GM19438 (cell line): ENCODE measurements at regions not wholly inside any gene's neighbourhood (a gene's known extent, or its start where the extent isn't known, plus 50 kb on each side); places are given as distances from the start of the nearest gene placed in this dataset.

Experiments
- ATAC-seq: cut with Tn5 transposase; IDR thresholded peaks from one replicate; pipeline ENCODE4 v1.9.1; 2021; ENCODE audit warnings: low read depth; ENCODE audit not compliant: unreplicated experiment

GRCh38 chr20:12262747-12263146 lies 345.1 kb downstream of the BTBD3 start:
- no peak for ATAC-seq

DNA sequence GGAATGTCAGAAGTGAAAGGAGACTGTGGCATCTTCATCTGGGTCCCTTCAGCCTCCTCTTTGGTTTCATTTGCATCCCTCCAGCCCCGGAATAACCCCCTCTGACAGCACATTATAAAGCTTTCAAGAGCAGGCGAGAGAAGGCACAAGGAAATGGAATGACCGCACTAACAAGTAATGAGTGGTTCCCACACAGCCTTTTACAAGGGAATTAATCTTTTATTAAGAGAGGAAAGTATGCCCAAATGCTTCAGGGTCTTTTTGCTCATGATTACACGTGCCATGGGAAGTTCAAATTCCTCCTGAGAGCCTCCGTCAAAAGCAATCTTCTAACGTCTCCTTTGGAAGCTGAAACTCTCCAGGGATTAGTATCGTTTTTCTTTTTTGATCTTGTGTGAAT lies 347.0 kb downstream of the BTBD3 start:
- ATAC-seq = no peak

DNA sequence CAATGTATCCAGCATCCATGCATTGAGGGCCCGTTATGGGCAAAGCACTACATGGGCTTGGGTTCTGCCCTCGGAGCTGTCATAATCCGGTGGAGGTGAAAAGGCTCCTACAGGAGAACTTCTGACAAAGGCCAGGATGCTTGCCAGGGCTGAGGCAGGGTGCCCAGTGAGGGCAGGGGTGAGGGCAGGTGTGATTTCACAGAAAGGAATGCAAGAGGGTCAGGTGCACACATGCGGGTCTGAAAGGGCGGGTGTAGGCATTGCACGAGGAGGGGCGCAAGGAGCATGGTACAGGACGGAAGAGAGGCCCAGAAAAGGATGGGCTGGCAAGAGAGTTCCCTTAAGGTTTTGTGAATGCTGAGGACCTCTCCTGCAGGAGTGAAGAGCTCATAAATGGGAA lies 348.0 kb downstream of the BTBD3 start:
- ATAC-seq = no peak

DNA sequence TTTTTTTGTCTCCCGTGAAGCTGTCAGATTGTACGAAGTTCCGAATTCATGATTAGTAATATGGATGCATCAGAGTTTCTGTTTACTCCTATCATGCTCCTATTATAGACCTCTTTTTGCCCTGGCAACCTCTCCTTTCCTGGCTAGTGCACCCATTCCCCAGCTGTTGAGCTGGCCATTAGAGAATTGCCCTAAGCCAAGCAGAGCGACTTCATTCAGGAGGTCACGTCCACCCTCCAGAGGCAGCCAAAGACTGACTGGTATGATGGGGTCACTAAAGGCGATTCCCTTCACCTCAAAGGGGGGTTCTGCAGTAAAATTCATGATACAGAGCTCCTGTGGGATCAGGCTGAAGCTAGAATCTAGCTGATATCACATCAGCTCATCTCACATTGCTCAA lies 351.9 kb downstream of the BTBD3 start:
- ATAC-seq = no peak

DNA sequence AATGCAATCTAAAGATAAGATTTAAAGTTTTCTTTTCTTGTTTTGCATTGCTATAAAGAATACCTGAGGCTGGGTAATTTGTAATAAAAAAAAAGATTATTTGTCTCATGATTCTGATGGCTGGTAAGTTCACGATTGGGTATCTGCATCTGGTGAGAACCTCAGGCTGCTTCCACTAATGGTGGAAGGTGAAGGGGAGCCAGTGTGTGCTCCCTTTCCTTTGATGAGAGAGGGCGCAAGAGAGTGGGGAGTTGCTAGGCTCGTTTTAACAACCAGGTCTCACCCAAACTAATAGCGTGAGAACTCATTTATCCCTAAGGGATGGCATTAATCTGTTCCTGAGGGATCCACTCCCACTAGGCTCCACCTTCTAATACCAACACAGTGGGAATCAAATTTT lies 353.2 kb downstream of the BTBD3 start:
- no peak for ATAC-seq

- ATAC-seq = no peak
Observed at GRCh38 chr20:12276011-12276673, 358.4 kb downstream of the BTBD3 start.

GRCh38 chr20:12287575-12287974 lies 369.9 kb downstream of the BTBD3 start:
- ATAC-seq = no peak

GRCh38 chr20:12289465-12289864 lies 371.8 kb downstream of the BTBD3 start:
- no peak for ATAC-seq

DNA sequence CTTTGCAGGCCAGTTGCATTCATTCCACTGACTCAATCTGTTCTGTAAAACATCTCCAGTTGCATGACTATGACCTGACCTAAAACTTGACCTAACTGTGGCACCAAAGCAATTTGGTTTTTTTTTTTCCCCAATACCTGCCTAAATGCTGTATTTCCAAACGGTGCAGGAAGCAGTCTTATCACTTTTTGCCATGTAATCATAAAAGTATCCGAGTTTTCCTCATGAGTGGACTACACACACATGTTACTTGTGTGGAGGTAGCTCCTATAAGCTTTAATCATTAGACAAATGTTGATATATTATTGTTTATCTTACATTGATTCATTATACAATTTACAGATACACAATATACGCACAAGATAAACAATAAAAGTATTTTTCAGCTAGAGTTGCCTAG lies 373.7 kb downstream of the BTBD3 start:
- ATAC-seq = no peak

DNA sequence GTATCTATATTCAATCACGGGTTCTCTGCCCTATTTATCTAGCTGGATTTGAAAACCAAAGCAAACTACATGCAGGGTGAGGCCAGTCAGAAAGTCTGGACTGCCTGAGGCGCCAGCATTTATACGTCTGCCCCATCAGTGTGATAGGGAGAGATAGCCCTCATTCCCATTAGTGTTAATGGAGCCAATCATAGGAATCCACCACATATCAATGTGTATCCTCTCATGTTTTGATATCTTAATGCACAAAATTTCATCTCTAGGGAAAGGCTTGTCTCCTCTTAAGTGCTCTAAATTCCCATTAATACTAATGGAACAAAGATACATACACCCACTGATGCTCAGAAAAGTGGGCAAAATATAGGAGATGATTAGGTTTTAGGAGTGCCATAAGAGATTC lies 376.2 kb downstream of the BTBD3 start:
- ATAC-seq = no peak

DNA sequence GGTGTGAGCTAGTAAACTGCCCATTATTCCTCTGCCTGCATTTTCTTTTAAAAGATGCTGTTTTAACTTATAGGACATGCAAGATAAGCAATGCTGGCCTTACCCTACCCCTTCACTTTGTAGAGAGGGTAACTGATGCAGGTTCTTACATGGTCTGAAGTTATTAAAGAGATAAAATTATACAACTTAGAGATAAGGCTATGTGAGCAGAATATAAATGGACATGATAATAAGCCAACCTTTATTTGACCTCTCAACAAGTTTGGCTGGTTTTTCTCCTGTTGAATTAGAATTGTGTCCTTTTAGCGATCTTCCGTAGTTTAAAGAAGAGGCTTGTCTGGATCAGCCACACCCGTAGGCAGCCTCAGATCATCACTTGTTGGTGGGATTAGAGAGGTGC lies 377.0 kb downstream of the BTBD3 start:
- no peak for ATAC-seq

DNA sequence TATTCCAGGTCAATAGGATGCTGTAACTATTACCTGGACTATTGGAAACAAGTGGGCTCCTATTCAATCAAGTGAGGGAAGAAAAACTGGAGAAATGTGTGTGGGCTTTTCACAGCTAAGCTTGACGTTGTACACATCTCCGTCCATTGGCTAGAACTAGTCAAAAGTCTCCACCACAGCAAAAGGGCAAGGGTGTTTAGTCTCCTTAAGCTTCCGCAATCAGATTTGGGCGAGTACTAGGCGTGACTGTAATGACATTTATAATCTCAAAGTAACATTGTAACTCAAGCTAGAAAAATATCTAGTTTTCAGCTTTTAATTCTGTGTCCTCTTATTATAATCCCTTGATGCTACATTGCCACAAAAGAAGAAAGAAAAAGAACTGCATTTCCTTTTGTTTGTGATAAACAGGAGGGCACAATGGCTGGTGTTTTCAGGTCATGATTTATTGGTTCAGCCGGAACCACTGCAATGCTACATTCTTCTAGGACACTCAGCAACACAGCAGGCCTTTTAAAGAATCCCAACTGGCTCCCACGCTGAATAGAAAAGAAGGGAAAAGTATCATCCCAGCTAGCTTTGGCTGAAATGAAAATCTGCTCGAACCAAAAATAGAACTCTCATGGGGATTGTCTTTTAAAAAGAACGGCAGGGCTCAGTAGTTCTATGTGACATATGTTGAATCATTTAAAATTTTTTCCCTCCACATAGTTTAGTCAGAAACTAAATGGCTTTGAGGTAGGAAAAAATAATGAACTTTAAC lies 387.7 kb downstream of the BTBD3 start:
- ATAC-seq = no peak

- no peak for ATAC-seq
Observed at GRCh38 chr20:12306107-12306506, 388.4 kb downstream of the BTBD3 start.

GRCh38 chr20:12311094-12311865 lies 393.6 kb downstream of the BTBD3 start:
- ATAC-seq = no peak

DNA sequence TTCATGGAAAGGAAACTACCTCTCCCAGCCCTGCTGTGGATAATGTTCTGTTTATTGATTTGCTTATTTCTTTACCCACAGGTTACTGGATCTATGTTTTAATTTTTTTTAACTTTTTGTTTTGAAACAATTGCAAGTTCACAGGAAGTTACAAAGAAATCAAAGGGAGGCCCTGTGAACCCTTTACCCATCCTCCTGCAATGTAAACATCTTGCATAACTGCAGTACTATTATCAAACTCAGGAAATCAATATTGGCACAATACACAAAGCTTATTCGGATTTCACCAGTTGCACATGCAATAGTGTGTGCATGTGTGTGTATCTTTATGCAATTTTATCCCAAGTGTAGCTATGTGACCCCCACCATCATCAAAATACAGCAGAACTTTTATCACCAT lies 398.0 kb downstream of the BTBD3 start:
- ATAC-seq = no peak

- ATAC-seq = no peak
Observed at GRCh38 chr20:12316794-12317193, 399.1 kb downstream of the BTBD3 start.

DNA sequence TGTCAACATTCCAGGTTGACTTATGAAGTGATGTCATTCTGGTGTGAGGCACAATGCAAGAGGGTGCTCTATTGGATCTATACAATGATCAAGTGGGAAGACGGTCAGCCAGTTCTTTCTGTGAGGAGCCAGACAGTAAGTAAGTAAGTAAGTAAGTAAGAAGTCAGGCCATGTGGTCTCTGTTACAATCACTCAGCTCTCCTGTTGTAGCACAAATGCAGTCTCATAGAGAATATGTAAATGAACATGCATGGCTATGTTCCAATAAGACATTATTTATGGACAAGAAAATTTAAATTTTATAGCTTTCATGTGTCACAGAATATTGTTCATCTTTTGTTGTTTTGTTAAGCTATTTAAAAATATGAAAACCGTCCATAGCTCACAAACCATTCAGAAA lies 399.7 kb downstream of the BTBD3 start:
- no peak for ATAC-seq

DNA sequence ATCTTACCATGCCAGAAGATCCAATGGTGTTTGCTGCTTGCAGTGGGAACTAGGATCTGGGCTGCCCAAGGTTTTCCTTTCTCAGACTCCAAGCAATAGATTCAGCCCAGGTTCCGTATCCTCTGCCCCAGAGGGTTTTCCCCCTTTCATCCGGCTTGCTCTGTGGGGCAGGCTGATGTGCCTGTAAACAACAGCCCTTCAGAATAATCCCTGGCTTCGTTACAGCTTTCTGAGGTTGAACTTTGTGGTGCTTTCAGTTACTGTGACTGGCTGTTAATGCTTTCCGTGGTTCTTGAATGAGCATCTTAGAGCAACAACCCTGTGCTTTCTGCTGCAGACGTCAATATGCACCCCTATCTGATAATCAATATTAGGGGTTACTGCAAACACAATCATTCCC lies 400.4 kb downstream of the BTBD3 start:
- ATAC-seq = no peak

DNA sequence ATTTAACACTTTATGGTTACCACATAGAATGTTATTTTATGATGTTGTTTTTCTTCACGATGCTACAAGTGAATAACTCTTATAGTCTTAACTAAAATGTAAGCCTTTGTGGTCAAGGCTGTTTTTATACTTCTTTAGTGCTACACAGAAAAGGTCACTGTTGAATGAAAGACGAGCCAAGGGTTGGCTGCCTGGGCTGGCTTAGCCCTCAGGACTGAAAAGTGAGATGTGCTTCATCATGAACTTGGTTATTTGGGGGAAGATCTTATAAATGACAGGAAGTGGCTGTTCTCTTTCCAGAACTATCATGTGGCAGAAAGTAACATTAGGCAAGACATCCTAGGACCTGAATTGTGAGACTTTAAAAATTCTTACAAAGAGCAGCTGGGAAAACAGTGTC lies 404.0 kb downstream of the BTBD3 start:
- ATAC-seq = no peak

- ATAC-seq = no peak
Observed at GRCh38 chr20:12327205-12327604, 409.5 kb downstream of the BTBD3 start.

GRCh38 chr20:12331236-12331635 lies 413.5 kb downstream of the BTBD3 start:
- ATAC-seq = no peak

- ATAC-seq = no peak
Observed at GRCh38 chr20:12337601-12338000, 419.9 kb downstream of the BTBD3 start.
